ENCODE measurements at regions not wholly inside any gene's neighbourhood (a gene's known extent, or its start where the extent isn't known, plus 50 kb on each side); places are given as distances from the start of the nearest gene placed in this dataset.

- Histone ChIP-seq H2BK5ac (ENCODE audit: low read depth, low read length, poor library complexity, severe bottlenecking) (peak overlapping the region; percentile 92), H4K91ac (ENCODE audit: insufficient read depth, low read depth, low read length) (no peak overlapping the region), H2BK120ac (ENCODE audit: low read depth, low read length) (peak overlapping the region; percentile 81), H4K5ac (ENCODE audit: low read depth, low read length) (peak overlapping the region; percentile 80; the same call in 1 of the 2 replicates), H2AFZ (replicated peaks; ENCODE audit: low read length, poor library complexity) (no peak overlapping the region), H4K8ac (ENCODE audit: low read depth in 2 of 2, low read length in 2 of 2) (peak overlapping the region in 1 of 2 experiments; percentile 33; a peak in 1 of 4 replicates), H2AK9ac (replicated peaks; ENCODE audit: low read depth, low read length, poor library complexity) (no peak overlapping the region), H3K4me1 (ENCODE audit: control insufficient read depth, insufficient read depth, low read length) (0 out of 2 replicates have a peak, but pooled peaks cover 1% of the 10 kb centered on the region), H3K36me3 (ENCODE audit: control insufficient read depth, insufficient read depth, low read length) (no peaks in the 10 kb centered on the region), H3K18ac (ENCODE audit: low read depth, low read length) (peak overlapping the region; percentile 97), H2BK15ac (ENCODE audit: low read depth, low read length) (peak overlapping the region; percentile 39; the same call in 1 of the 3 replicates), H4K20me1 (ENCODE audit: insufficient read depth, low read length) (no peaks in the 10 kb centered on the region), H3K27me3 (ENCODE audit: control insufficient read depth, insufficient read depth, low read length) (no peaks in the 10 kb centered on the region), H3K9me3 (ENCODE audit: control insufficient read depth, insufficient read depth, low read length) (peaks cover 8% of the 10 kb centered on the region), H3K56ac (ENCODE audit: extremely low read depth, insufficient read depth, low read length) (no peak overlapping the region), H3K14ac (replicated peaks; ENCODE audit: low read depth, low read length) (no peak overlapping the region), H3K9me1 (ENCODE audit: insufficient read depth, low read length) (no peaks in the 10 kb centered on the region), H2AK5ac (ENCODE audit: low read depth, low read length) (no peak overlapping the region), H3K27ac (ENCODE audit: insufficient read depth, low read length) (peak overlapping the region; percentile 60; the same call in 1 of the 2 replicates), H3K23ac (ENCODE audit: low read depth, low read length) (no peak overlapping the region), H3K4me3 (ENCODE audit: insufficient read depth, low read depth, low read length) (no peak overlapping the region), H3K9ac (ENCODE audit: low read depth, low read length) (no peak overlapping the region), H3K4me2 (ENCODE audit: low read depth, low read length) (peak overlapping the region; percentile 71; the same call in 1 of the 2 replicates), H3K4ac (ENCODE audit: low read depth, low read length) (no peak overlapping the region; the same call in 1 of the 2 replicates), H2BK20ac (ENCODE audit: low read depth, low read length) (peak overlapping the region; percentile 86; the same call in 1 of the 2 replicates), H3K79me1 (ENCODE audit: low read depth in 1 of 2, low read length in 2 of 2) (no peaks in the 10 kb centered on the region)
- intact Hi-C loops (cut with micrococcal nuclease): no loop called here
- ChIA-PET POLR2A (ENCODE audit: unreplicated experiment) (no interaction called here), CTCF (no interaction called here)
- no CpG with 5 or more reads among the region's 2 CpGs for WGBS, 2 experiments (ENCODE audit: extremely low coverage in 2 of 2, insufficient read length in 1 of 2)
- peak; percentile 79 for DNase-seq
- in situ Hi-C loops (cut with MboI; ENCODE audit: low sequenced_read_pairs): no loop called here
- TF ChIP-seq CEBPB (IDR thresholded peaks at IDR 0.05; ENCODE audit: low read depth, low read length): peak; percentile 93
- TF ChIP-seq, protein P1, sequence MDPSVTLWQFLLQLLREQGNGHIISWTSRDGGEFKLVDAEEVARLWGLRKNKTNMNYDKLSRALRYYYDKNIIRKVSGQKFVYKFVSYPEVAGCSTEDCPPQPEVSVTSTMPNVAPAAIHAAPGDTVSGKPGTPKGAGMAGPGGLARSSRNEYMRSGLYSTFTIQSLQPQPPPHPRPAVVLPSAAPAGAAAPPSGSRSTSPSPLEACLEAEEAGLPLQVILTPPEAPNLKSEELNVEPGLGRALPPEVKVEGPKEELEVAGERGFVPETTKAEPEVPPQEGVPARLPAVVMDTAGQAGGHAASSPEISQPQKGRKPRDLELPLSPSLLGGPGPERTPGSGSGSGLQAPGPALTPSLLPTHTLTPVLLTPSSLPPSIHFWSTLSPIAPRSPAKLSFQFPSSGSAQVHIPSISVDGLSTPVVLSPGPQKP (IDR thresholded peaks at IDR 0.05; ENCODE audit: borderline replicate concordance, low read depth, low read length): no peak
- TF ChIP-seq FOS (IDR thresholded peaks at IDR 0.05; ENCODE audit: low read depth, low read length): peak; percentile 42; the same call in 1 of the 2 replicates
- BruUV-seq (replicated peaks): no TSS peak
- peak; percentile 60 for ATAC-seq (ENCODE audit: low read depth)
- dilution Hi-C loops (cut with HindIII; ENCODE audit: low sequenced_read_pairs, unreplicated experiment): no loop called here
Observed at GRCh38 chr13:83184819-83185218, 697.5 kb downstream of the SLITRK1 start.

All from IMR-90 (cell line).